Hematopoietic multipotent progenitor cell treated with erythropoietin and hydrocortisone succinate and interleukin-3 and kit ligand, for 4 days (in vitro differentiated cells): ENCODE measurements at regions not wholly inside any gene's neighbourhood (a gene's known extent, or its start where the extent isn't known, plus 50 kb on each side); places are given as distances from the start of the nearest gene placed in this dataset.
A peak's percentile ranks its signal among the peaks of the same experiment; 100 is the strongest.
"Not testable (repeated sequence)": the region's sequence is repeated elsewhere in the genome, so short reads cannot be mapped to it uniquely, and the experiment has no call there.

Source experiments
- DNase-seq: peaks from one replicate; pipeline ENCODE4 v3.0.0-alpha.2; 2015

GRCh38 chr15:70602834-70603560 lies 160.4 kb downstream of the UACA start:
- DNase-seq, result no peak

- DNase-seq, result no peak
Observed at GRCh38 chr15:70602281-70602680, 161.1 kb downstream of the UACA start.

DNA sequence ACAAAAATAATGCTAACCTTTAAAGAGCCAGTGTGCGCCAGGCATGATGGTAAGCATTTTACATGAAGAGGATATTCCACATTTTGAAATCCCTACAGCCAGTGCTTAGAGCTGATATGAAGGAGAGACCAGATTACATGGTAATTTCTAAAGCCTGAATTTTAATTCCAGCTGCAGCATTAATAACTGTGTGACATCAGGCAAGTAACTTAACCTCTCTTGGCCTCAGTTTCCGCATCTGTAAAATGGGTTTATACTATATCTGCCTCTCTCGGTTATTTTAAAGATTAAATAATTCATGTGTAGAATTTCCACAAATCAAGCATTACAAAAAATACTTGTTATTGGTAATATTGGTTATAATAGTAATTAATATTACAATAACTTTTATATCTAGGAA lies 165.4 kb downstream of the UACA start:
- DNase-seq, result no peak

DNA sequence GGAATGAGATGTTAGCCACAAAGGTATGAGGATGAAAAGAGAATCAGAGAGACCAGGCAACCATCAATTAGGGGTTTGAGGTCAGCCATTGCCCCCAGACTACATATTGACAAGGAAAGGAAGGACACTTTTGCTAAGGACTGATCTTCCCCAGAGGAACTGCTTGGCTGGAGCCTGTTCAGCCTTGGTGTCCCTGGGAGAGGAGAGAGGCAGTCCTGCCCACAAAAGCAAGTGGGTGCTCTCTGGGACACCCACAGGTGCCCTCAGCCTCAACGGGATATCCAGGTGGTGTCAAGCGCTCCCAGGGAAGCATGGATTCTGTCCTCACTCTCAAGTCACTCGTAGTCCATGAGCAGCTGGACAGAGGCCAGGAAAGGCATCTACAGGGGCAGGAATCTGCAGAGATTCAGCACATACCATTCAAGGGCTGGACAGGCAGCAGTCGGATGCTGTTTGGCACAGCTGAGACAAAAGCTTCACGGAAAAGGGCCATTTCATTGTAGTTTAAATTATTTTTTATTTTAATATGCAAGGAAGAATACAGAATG lies 166.2 kb downstream of the UACA start:
- no peak for DNase-seq

DNA sequence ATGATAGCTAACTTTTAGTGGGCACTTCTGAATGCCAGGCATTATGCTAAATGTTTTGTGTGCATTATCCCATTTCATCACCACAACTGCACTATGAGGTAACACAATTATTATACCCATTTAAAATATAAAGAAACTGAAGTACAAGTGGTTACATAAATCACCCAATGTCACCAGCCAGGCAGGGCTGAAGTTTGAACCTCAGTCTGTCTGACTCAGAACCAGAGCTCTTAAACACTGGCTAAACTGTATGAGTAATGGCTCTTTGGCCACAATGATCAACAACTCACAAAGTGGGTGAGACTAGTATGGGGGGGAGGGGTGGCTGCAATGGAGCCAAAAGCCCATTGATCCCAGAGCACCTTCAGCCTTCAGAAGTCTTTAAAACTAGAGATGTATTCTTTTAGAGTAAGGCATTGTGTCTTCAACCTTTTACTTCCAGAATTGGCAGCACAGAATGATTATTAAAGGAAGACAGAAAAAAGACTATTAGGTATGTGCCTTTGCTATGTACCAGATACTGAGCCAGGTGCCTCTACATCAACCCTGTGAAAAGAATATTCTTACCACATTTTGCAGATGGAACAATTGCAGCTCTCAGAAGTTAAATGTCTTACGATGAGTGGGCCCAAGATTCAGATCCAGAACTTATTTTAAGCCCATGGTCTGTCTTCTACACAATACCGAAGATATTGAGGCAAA lies 166.9 kb downstream of the UACA start:
- DNase-seq, result no peak

DNA sequence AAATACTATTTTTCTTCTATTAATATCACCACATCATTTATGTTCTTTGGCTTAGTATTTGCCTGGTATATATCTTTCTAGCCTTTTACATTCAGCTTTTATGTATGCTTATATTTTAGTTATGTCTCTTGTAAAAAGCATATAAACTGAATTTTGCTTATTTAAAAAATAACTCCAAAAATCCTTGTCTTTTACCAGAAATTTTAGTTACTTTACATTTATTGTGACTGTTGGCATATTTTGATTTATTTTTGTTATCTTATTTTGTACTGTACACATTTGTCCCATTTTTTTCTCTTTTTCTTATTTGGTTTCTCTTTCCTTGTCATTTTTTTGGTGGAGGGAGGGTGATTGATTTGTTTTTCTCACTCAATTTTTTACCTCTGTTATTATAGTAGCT lies 169.6 kb downstream of the UACA start:
- DNase-seq, result no peak

- no peak for DNase-seq
Observed at GRCh38 chr15:70589728-70590127, 173.6 kb downstream of the UACA start.

- peak; percentile 72 for DNase-seq
Observed at GRCh38 chr15:70589221-70589620, 174.1 kb downstream of the UACA start.

GRCh38 chr15:70588613-70589012 lies 174.7 kb downstream of the UACA start:
- DNase-seq, result no peak

GRCh38 chr15:70587896-70588567 lies 175.3 kb downstream of the UACA start:
- DNase-seq, result no peak

GRCh38 chr15:70587012-70587634 lies 176.2 kb downstream of the UACA start:
- DNase-seq, result not testable (repeated sequence)

- DNase-seq, result no peak
Observed at GRCh38 chr15:70586241-70586640, 177.1 kb downstream of the UACA start.

GRCh38 chr15:70585707-70586034 lies 177.7 kb downstream of the UACA start:
- DNase-seq, result no peak

- peak; percentile 56 for DNase-seq
Observed at GRCh38 chr15:70584838-70585706, 178.3 kb downstream of the UACA start.

- DNase-seq, result no peak
Observed at GRCh38 chr15:70584441-70584837, 178.9 kb downstream of the UACA start.

DNA sequence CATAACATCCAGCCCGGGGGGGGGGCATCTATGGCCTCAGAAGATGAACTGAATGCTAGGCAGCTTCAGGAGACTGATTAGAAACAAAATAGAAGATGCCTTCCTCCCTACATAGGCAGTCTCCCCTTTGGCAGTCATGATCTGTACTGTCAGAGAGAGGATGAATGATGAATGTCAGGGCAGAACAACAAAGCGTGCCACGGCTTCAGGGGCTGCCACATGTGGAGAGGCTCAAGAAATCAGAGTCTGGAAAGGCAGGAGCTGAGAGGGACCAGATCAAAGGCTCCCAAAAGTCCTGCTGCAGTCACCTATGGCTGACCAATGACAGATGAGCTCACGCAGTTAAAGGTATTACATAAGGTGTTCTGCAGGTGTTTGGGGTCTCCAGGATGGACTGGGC lies 180.4 kb downstream of the UACA start:
- no peak for DNase-seq

DNA sequence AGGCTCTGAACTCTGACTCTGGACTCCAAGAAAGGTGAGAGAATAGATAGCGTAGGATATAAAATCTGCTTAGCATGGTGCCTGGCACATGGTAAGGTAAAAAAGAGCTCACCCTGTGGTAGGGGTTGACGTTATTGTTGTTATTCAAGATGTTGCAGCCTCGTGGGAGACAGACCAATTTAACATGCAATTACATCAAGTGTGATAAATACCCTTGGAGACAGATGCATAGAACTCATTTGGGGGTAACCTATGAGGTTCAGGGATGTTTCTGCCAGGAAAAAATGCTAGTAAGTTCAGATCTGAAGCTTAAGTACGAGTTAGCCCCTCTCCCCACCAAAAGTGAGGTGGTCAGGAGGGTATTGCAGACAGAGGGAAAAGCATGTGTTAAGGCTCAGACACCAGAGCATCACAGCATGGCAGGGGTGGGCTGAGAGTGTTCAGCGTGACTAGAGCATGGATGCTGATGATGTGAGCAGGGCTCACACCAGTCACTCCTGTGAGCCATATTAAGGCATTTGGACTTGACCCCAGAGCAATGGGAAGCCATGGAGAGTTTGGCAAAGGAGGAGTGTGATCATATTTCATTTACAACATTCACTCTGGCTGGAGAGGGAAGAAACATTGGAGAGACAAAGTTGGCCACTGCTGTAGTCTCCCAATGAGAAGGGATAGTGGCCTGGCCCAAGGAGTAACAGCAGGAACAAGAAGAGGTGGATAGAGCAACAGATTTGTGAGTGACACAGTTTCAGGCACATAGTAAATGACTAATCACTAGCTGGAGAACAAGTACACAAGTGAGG lies 181.0 kb downstream of the UACA start:
- DNase-seq, result no peak

- DNase-seq, result peak; percentile 40
Observed at GRCh38 chr15:70580958-70581357, 182.4 kb downstream of the UACA start.

DNA sequence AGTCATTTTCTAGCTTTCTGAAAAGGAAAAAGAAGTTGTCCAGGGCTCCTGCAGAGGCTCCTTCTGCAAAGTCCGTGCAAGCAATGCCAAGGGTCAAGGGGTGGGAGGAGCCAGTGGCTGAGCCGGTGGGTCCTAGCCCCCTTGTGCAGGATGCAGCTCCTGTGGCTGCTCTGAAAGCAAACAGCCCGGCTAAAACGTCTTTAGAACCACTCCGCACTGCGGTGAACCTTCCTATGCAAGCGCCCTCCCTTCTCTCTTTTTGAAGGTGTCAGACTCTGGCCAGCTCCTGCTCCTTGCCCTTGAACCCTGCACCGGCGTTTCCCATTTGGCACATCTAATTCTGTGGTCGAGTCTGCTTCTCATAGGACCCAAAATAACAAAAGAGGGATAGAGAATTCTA lies 183.1 kb downstream of the UACA start:
- DNase-seq, result no peak

GRCh38 chr15:70579766-70580165 lies 183.6 kb downstream of the UACA start:
- no peak for DNase-seq

DNA sequence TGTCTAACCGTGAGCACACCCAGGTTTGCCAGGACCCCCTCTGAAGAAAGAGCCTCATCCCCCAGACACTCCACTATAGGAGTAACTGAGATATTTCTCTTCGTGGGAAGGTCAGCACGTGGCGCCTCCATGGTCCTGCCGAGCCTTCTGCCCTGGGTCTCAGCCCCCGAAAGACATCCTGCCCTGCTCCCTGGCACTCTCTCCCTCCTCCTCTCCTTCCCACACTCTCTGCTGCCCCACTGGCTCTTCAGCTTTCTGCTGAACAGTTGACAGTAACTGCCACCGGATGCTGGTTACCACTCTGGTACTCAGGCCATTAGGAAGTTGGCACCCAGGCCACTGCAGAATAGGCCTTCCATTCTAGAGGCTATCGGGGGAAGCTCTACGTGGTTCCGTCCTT lies 185.2 kb downstream of the UACA start:
- DNase-seq, result no peak

- no peak for DNase-seq
Observed at GRCh38 chr15:70576696-70577095, 186.7 kb downstream of the UACA start.
